SJCRH30 (cell line): ENCODE measurements at regions not wholly inside any gene's neighbourhood (a gene's known extent, or its start where the extent isn't known, plus 50 kb on each side); places are given as distances from the start of the nearest gene placed in this dataset.

ENCODE experiments used
- DNase-seq, 2 experiments: peaks; one replicate each; pipeline ENCODE4 v3.0.0-alpha.2; 2015 to 2020
- H3K27ac ChIP-seq: fragments of 250-450 bp; sonication (Bioruptor Pico); 2 replicates; pipeline ENCODE4 v1.5.1; 2020; ENCODE audit warnings: mild to moderate bottlenecking, moderate library complexity
- H3K27me3 ChIP-seq: fragments of 250-450 bp; sonication (Bioruptor Pico); 2 replicates; pipeline ENCODE4 v1.5.1; 2020; ENCODE audit warnings: mild to moderate bottlenecking, moderate library complexity
- H3K36me3 ChIP-seq: fragments of 250-450 bp; sonication (Bioruptor Pico); 2 replicates; pipeline ENCODE4 v1.5.1; 2020; ENCODE audit warnings: mild to moderate bottlenecking, moderate library complexity
- H3K4me1 ChIP-seq: fragments of 250-450 bp; sonication (Bioruptor Pico); 2 replicates; pipeline ENCODE4 v1.5.1; 2020; ENCODE audit warnings: mild to moderate bottlenecking, moderate library complexity
- H3K4me3 ChIP-seq: fragments of 250-450 bp; sonication (Bioruptor Pico); 2 replicates; pipeline ENCODE4 v1.5.1; 2020; ENCODE audit warnings: mild to moderate bottlenecking, moderate library complexity
- H3K9me3 ChIP-seq: fragments of 250-450 bp; sonication (Bioruptor Pico); replicated peaks from 2 replicates; pipeline ENCODE4 v1.5.1; 2020; ENCODE audit warnings: mild to moderate bottlenecking, moderate library complexity

DNA sequence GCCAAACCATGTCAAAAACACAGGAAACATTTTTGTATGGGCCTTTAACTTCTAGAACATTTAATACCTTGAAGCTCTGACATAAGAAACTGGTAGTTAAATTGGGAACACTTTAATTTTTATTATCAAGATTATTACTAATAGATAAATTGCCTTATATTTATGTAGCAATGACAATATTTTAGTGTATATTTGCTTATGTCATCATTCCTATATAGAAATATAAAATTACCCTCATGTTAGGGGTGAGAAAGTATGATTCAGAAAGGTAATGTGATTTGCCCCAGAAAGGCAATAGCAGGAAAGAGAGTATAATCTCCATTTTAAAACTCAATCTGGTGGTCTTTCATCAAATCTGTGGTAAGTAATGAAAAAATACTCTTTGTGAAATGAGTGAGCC is 147.4 kb downstream of the IL15 start:
- Histone ChIP-seq H3K4me1 (no peaks in the 10 kb centered on the region), H3K36me3 (no peaks in the 10 kb centered on the region)

DNA sequence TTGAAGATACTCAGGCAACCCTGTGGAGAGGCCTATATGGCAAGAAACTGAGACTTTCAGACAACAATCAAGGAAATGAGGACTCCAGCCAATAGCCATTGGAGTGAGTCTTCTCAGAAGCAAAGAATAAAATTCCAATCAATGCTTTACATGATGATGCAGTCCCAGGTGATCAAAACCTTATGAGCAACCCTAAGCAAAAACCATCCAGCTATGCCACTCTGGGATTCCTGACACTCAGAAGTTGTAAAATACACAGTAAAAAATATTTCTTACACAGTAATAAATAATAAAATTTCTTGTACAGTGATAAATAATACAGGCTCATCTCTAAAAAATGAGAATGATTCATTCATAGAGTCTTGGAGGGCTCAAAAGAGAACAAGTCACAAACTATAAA is 150.6 kb downstream of the IL15 start:
- DNase-seq = no peak
- H3K36me3 ChIP-seq = no peaks in the 10 kb centered on the region
- H3K27me3 ChIP-seq = no peaks in the 10 kb centered on the region
- H3K9me3 ChIP-seq = no peaks in the 10 kb centered on the region
- no peak overlapping the region for H3K4me3 ChIP-seq
- H3K4me1 ChIP-seq = no peaks in the 10 kb centered on the region
- H3K27ac ChIP-seq = no peak overlapping the region

More for the DNA sequence above, 147.4 kb downstream of the IL15 start:
- Histone ChIP-seq H3K27ac (no peak overlapping the region), H3K4me3 (no peak overlapping the region), H3K9me3 (no peaks in the 10 kb centered on the region), H3K27me3 (no peaks in the 10 kb centered on the region)
- no peak for DNase-seq

DNA sequence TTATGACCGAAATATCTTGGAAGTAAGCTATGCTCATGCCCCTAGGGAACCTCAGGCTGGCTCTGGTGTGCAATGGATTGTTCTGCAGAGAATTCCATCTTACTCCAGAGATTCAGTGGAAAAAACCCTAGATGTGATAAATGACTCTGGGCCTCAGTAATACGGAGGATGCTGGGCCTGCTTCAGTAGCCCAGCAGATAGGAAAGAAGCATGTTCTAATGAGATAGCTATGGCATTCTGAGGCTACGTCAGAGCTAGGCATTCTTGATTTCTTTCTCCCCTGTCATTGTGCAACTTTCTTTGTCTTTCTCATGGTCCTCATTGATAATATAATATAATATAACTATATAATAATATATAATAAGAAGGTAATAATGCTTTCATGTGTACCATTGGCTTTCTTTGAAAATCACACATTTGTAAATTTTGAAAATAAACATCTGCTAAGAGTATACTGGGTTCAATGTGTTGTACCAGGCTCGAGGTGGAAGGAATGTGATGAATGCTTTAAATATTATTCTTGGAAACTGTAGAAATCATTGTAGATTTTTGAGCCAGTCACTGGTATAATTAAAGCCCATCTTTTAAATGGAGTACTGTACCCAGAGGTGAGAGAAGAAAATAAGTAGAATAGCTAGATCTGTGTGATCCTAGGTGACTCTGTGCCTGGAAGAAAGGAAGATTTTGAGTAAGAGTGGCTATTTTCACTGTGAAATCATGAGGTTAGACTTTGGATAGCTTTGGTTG is 152.0 kb downstream of the IL15 start:
- no peaks in the 10 kb centered on the region for H3K4me1 ChIP-seq
- H3K27ac ChIP-seq = no peak overlapping the region
- no peak for DNase-seq

DNA sequence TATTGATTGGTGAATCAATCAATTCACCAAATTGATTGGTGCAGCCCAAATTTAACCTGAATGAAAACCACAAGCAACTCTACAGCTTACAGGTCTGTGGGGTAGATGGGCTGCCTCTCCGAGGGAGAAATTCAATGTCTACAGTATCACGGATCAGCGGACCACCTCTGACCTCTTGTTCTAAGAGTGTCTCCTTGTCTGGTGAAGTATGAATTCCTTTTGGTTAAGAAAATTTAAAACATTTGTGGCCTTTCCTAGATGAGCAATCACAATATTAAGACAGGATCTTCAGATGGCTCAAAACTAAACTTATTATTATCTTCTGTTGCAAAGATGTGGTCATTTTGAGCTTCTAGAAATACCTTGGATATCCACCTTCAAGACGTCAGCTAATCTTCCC is 153.3 kb downstream of the IL15 start:
- no peaks in the 10 kb centered on the region for H3K9me3 ChIP-seq
- no peaks in the 10 kb centered on the region for H3K4me1 ChIP-seq
- H3K27ac ChIP-seq = no peak overlapping the region
- H3K4me3 ChIP-seq = no peak overlapping the region
- H3K27me3 ChIP-seq = no peaks in the 10 kb centered on the region
- H3K36me3 ChIP-seq = no peaks in the 10 kb centered on the region
- DNase-seq = no peak

More for the DNA sequence above, 152.0 kb downstream of the IL15 start:
- no peaks in the 10 kb centered on the region for H3K9me3 ChIP-seq
- no peaks in the 10 kb centered on the region for H3K27me3 ChIP-seq
- no peak overlapping the region for H3K4me3 ChIP-seq
- no peaks in the 10 kb centered on the region for H3K36me3 ChIP-seq

DNA sequence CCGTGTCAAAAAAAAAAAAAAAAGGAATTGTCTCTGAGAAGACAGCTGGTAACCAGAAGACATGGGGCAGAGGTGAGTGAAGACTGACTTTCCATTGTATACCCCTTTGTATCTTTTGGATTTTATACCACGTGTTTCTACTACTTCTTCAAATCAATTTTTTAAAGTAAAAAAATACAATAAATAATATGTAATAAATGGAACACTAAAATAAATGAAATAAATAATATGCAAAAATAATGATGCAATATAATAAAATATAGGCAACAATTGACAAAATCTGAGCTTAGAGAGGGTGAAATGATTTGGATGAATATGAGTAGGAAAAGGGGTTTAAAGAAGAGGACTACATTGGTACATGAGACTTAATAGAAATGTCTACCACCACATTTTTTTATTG is 155.8 kb downstream of the IL15 start:
- no peak overlapping the region for H3K4me3 ChIP-seq
- H3K9me3 ChIP-seq = no peaks in the 10 kb centered on the region

DNA sequence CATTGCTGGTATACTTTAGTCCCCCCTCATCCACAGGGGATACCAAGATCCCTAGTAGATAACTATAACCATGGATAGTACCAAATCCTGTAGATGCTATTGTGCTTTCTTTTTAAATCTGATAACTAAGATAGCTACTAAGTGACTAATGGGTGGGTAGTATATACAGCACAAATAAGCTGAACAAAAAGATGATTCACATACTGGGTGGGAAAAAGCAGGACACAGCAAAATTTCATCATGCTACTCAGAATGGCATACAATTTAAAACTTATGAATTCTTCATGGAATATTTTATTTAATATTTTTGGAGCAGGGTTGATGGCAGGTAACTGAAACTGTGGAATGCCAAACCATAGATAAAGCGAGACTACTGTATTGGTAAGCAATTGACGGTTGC is 161.6 kb downstream of the IL15 start:
- Histone ChIP-seq H3K4me1 (peaks cover 16% of the 10 kb centered on the region), H3K9me3 (no peaks in the 10 kb centered on the region), H3K27me3 (no peaks in the 10 kb centered on the region), H3K27ac (no peak overlapping the region), H3K4me3 (no peak overlapping the region), H3K36me3 (no peaks in the 10 kb centered on the region)
- DNase-seq = no peak

More for the DNA sequence above, 155.8 kb downstream of the IL15 start:
- Histone ChIP-seq H3K4me1 (no peaks in the 10 kb centered on the region), H3K36me3 (no peaks in the 10 kb centered on the region), H3K27me3 (no peaks in the 10 kb centered on the region), H3K27ac (no peak overlapping the region)
- no peak for DNase-seq

DNA sequence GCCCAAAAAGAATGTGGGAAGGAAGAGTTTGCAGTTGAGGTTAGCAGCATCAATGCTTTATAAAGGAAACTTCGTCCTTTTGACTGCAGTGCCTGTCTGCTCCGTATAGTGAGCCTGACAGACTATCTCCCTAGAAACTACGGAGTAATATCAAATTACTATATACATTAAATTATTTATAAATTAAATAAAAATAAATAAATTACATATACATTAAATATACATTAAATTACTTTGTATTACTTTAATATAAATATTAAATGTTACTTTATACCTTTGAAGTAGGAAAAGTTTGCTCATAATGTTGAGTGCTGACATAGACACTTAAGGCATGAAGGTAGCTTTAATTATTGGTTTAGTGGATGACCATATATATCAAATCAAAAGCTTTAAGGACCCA is 165.2 kb downstream of the IL15 start:
- Histone ChIP-seq H3K27me3 (no peaks in the 10 kb centered on the region), H3K9me3 (no peaks in the 10 kb centered on the region), H3K36me3 (no peaks in the 10 kb centered on the region), H3K4me3 (no peak overlapping the region), H3K4me1 (peaks cover 19% of the 10 kb centered on the region), H3K27ac (no peak overlapping the region; the same call in 1 of the 2 replicates)
- DNase-seq = peak in 1 of 2 experiments; percentile 5

DNA sequence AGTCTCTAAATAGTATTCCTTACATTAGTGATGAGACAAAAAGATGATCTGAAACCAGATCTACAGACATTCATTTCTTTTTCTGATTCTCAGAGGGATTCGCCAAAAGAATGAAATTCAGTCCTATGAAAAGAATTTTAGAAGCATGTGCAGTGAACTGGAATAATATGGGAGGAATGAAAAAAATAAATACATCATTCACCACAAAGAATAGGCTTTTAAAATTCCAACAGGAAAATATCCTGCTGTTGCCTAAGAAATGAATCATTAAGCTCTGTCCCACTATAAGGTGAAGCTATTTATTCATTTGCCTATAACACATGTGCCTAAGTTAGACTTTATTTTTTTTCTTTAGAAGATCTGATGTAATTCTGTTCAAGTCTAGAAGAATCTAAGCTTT is 165.9 kb downstream of the IL15 start:
- H3K27ac ChIP-seq = peak overlapping the region; percentile 30
- H3K27me3 ChIP-seq = no peaks in the 10 kb centered on the region
- H3K4me1 ChIP-seq = peaks cover 19% of the 10 kb centered on the region
- peak in 1 of 2 experiments; percentile 15 for DNase-seq
- no peak overlapping the region for H3K4me3 ChIP-seq
- H3K9me3 ChIP-seq = no peaks in the 10 kb centered on the region
- H3K36me3 ChIP-seq = no peaks in the 10 kb centered on the region

DNA sequence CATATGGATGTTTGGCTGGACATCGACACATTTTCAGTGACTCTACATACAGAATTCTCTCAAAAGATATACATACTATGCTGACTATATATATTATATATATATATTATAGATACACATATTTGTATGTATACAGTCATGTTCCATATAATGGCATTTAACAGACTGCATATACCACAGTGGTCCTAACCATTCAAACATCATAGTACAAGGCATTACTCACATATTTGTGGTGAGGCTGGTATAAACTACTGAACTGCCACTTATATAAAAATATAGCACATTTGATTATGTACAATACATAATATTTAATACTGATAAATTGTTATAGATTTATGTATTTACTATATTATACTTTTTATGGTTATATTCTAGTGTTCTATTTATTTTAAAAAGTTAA is 168.5 kb downstream of the IL15 start:
- no peak for DNase-seq
- Histone ChIP-seq H3K27ac (no peak overlapping the region), H3K36me3 (no peaks in the 10 kb centered on the region), H3K9me3 (no peaks in the 10 kb centered on the region), H3K4me3 (no peak overlapping the region), H3K27me3 (no peaks in the 10 kb centered on the region), H3K4me1 (peaks cover 19% of the 10 kb centered on the region)

DNA sequence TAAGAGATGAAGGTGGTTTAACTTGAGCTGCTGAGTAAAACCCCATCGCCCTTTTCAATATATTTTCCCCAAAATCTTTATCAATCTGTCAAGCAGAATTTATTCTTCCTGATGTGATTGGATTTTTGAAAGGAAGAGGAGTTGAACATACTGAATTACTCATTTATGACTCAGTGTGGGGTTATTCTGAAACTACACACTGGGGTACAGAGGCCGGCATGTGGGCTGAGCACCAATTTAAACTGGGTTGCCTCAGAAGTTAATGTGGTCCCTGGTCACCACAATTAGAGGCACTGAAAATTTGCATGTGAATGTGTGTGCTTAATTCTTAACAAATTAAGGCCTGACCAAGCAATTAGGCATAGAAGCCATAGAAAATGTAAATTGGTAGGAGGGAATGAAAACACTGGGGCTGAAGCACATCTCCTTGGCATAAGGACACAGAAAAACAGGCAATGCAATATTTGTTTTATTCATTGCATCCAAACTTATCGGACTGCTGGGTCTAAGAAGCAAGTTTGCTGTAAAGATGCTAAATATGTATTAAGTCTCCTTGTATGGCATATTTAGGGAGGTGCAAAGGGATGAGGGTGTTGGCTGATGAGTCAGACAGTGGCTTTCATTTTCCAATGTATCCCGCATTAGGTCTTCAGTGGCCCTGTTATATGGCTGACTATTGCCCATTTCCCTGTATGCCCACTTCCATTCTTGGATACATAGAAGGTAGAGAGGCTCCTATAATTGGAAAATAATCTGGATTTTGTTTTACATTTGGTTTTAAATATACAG is 170.9 kb downstream of the IL15 start:
- peaks cover 16% of the 10 kb centered on the region for H3K4me1 ChIP-seq
- no peak for DNase-seq
- no peaks in the 10 kb centered on the region for H3K36me3 ChIP-seq
- H3K4me3 ChIP-seq = no peak overlapping the region
- no peaks in the 10 kb centered on the region for H3K9me3 ChIP-seq
- H3K27me3 ChIP-seq = no peaks in the 10 kb centered on the region
- H3K27ac ChIP-seq = no peak overlapping the region

DNA sequence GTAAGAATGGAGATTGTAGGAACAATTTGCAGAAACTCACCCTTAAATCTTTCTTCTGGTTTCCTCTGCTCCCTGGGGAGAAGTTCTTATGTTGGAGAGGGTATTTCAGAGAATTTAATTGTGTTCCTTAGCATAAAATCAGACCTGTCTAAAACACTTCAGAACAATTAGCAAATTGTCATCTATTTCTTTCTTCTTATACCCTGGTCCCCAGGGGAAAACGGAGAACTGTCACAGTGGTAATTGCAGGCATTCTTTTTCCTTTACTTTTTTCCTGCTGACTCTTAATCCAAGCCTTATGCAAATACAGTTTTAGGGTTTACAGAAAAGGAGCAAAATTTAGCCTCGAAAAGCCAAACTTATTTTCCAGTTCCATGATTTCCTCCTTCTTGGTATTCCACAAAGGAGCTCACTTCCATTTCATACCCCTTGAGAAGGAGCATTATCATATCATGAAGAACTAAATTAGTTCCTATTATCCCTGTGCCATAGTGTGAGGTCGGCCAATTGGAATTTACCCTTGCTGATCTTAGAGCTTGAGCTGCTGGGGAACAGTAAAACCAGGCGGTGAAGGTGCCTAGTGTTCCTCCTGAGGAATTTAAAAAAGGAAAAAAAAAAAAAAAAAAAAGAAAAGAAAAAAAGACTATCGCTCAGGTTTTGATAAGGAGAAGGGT is 173.8 kb downstream of the IL15 start:
- Histone ChIP-seq H3K4me1 (peaks cover 7% of the 10 kb centered on the region), H3K27ac (no peak overlapping the region), H3K27me3 (no peaks in the 10 kb centered on the region), H3K9me3 (0 out of 2 replicates have a peak, but pooled peaks cover 3% of the 10 kb centered on the region), H3K4me3 (no peak overlapping the region), H3K36me3 (no peaks in the 10 kb centered on the region)
- peak in 1 of 2 experiments; percentile 5 for DNase-seq

DNA sequence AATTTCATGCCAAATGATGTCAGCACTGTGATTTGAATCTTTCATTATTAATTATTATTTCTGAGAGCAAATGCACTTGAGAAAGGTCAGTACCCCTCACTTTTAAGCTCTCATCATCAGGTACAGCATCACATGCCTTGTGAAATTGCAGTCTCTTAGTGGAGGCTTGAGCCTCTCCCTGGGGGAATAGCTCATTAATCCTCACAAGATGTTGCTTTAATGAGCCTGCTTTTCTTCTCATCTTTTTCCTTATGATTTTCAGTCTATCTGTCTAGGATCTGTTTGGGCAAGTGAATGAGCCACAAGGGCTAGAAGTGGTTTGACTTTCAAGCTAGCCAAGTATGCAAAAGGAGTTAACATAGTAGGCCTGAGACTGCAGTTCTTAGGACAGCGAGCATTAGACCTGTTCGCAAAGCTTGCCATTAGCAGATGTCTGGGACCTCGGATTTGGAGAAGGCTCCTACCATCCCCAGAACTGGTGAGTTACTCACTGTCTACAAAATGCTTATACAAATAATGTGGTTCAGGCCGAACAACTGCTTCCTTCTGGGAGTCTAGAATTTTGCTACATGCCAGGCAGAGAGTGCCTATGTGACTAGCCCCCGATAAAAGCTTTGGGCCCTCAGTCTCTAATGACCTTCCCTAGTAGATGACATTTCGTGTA is 174.5 kb downstream of the IL15 start:
- H3K27ac ChIP-seq = no peak overlapping the region
- DNase-seq = peak; percentile 3 to 10

DNA sequence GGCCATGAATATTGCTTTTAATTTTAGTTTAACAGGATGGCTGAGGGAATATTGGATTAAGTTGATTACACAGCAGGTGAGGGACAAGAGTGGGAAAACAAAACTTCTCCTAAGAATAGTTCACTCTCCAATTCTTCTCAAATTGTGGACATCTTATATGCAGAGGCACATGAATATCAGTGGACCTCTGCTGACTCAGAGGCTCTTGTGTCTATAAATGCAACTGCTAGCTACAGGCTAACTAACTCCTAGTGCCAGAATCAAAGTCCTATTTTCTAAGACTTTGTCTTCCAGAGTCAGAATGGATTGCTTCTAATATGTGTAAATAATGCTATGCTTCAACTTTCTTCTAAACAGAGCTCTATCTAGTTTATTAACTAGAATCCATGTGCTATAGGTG is 175.8 kb downstream of the IL15 start:
- Histone ChIP-seq H3K9me3 (0 out of 2 replicates have a peak, but pooled peaks cover 3% of the 10 kb centered on the region), H3K27ac (no peak overlapping the region), H3K4me3 (no peak overlapping the region), H3K4me1 (peaks cover 7% of the 10 kb centered on the region), H3K36me3 (no peaks in the 10 kb centered on the region), H3K27me3 (no peaks in the 10 kb centered on the region)
- no peak for DNase-seq

More for the DNA sequence above, 174.5 kb downstream of the IL15 start:
- no peaks in the 10 kb centered on the region for H3K36me3 ChIP-seq
- 0 out of 2 replicates have a peak, but pooled peaks cover 3% of the 10 kb centered on the region for H3K9me3 ChIP-seq
- H3K27me3 ChIP-seq = no peaks in the 10 kb centered on the region
- H3K4me1 ChIP-seq = peaks cover 7% of the 10 kb centered on the region
- no peak overlapping the region for H3K4me3 ChIP-seq

DNA sequence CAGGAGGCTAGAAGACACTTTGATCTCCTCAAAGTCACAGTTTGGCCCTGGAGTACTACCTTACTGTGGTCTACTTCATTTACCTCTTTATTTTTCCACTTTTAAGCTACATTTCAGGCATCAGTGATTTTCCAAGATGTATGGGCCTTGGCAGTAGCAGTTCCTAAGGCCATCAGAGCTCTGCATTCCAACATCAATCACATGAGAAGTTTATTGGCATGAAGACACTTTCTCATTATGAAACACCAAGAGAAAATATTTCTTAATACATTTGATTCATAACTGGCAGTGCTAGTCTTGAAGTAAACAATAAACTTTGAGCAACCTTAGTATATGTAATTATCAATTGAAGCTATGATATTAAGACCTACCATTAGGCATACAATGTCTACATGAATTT is 178.1 kb downstream of the IL15 start:
- no peak overlapping the region for H3K27ac ChIP-seq
- no peak overlapping the region for H3K4me3 ChIP-seq
- no peaks in the 10 kb centered on the region for H3K36me3 ChIP-seq
- peaks cover 7% of the 10 kb centered on the region for H3K4me1 ChIP-seq
- H3K27me3 ChIP-seq = no peaks in the 10 kb centered on the region
- H3K9me3 ChIP-seq = 0 out of 2 replicates have a peak, but pooled peaks cover 3% of the 10 kb centered on the region
- no peak for DNase-seq
